Activated CD8-positive, alpha-beta memory T cell treated with anti-CD3 and anti-CD28 coated beads, Interleukin-2, amount 50 U/mL, for 4 hours (primary cell): ENCODE measurements at regions not wholly inside any gene's neighbourhood (a gene's known extent, or its start where the extent isn't known, plus 50 kb on each side); places are given as distances from the start of the nearest gene placed in this dataset.

Experiments used
- DNase-seq: peaks from one replicate; pipeline ENCODE4 v3.0.0-alpha.2; 2020

GRCh38 chr22:48198489-48199459 lies 1436.3 kb downstream of the TBC1D22A start:
- no peak for DNase-seq

GRCh38 chr22:48197189-48197690 lies 1434.8 kb downstream of the TBC1D22A start:
- no peak for DNase-seq

DNA sequence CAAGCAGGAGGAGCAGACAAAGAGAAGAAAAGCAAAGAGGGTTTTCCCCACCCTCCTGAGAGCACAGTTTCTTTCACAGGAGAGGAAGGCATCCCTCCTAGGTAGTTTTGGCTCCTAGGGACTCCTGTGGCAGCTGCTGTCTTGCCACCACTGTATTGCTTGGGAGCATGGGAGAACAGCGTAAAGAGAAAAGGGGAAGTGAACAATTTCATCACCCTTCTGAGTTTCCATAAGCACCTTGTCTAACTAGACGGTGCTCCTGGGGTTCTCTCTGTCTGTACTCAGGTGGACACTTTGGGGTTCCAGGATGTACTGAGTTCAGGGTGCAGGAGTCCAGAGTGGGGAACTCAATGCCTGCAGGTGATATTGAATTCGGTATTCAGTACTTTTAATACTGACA lies 1430.5 kb downstream of the TBC1D22A start:
- no peak for DNase-seq

DNA sequence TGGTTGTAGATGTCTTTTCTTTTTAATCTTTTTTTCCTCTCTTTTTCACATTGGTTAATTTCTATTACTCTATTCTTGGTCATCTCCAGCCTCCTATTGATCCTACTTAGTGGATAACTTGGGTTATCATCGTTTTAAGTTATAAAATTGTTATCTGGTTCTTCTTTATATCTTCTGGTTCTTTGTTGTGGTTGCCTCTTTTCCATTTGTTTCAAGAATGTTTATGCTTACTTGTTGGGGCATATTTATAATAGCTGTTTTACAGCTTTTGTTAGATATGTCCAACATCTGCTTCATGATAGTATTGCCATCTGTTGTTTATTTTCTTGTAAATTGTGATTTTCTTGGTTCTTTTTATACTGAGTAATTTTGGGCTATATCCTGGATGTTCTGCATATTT lies 1429.6 kb downstream of the TBC1D22A start:
- no peak for DNase-seq

DNA sequence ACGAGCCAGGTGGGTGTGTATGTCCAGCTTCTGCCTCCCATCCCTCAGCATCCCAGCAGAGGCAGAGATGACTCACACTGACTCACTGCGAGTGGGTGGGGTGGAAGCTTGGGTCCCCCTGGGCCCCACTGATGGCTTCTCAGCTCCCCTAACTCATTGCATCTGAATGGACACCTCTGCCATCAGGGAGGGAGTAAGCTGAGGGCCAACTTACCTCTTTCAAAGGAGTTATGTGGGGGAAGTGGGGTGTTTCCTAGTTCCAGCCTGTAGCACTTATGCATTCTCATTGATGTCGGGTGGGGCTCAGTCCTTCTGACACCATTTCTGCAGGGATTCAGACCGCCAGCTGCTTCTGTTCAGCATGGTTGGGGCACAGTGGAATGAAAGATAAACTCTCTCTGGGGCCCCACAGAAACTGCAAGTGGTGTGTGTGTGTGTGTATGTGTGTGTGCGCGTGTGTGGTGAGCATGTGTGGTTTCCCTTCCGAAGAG lies 1425.8 kb downstream of the TBC1D22A start:
- DNase-seq: no peak

DNA sequence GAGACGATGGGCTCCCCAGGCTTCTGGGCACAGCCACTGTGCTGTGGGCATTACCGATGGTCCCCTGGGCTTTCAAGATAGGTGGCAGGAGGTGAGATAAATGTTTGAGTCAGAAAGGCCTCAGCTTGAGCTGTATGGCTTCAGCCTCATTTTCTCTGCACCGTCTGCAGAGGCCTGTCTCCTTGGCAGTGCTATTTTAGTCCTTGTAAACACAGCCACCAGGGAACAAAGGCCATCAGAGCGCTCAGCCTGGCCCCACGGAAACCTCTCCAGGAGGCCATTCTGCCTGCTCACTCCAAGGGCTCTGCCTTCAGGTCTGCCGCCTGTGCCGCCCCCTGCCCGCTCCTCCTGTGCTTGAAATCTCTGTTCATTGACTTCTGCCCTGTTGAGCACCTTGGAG lies 1424.9 kb downstream of the TBC1D22A start:
- no peak for DNase-seq

DNA sequence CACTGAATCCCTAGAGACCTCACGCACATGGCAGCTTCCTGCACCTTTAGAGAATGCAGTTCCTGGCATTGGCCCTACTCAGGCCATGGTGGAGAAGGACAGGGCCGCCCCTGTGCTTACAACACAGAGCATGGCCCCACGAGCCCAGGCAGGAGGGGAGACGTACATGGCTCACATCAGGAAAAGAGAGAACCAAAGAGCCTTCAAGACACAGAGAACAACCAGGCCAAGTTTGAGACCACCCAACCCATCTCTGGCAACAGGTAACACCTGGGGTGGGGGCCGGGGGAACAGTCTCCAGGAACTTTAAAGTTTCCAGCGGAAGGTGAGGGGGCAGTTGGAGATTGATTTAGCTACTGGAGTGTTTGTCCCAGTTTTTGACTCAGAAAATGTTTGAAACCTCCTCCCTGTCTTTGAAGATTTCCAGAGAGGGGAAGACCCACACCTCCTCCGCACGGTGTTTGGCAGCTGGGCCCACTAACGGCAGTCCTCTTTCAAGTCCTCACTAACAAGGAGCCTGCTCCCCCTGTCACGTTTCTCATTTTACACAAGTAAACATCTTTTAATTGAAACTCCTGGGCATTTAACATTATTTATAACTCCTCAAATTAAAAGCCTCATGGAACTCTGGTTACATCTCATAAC lies 1423.8 kb downstream of the TBC1D22A start:
- no peak for DNase-seq

DNA sequence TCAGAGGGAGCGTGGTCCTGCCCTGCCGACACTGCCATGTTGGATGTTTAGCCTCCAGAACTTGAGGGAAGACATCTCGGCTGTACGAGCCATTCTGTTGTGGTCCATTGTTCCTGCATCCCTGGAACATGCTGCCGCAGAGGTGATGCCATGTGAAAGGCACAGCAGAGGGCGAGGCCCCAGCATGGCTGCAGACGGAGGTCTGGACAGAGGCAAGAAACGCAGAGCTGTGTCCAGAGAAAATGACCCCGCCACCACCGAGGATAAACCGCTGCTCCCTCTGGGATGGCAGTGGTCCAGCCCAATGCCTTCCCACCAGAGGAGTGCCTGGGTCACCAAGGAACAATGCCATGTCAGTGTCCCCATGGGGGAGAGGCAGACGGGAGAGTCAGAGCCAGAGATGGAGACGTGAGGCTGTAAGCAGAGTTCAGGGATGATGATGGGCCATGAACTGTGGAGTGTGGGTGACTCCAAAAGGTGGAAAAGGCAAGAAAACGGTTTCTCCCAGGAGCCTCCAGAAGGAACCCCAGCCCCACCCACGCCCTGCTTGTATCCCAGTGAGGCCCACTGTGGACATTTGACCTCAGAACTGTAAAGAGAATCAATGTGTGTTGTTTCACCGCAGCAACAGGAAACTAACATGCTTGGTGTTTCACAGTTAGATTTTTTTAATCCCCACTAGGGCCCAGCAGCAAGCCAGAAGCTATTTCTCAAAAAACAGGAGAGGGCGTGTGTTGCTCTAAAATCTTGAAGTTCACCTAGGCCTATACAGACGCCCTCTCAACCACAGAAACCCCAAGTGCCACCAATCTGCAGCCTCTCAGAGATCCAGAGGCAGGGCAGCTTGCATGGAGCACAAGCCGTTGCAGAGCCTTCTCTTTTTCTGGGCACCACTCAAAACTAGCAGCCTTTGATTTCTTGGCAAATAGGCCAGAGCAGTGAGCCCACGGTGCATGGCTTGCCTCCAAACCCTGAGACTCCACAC lies 1422.9 kb downstream of the TBC1D22A start:
- no peak for DNase-seq

- no peak for DNase-seq
These were observed 1420.7 kb downstream of the TBC1D22A start for GRCh38 chr22:48182846-48183805.

DNA sequence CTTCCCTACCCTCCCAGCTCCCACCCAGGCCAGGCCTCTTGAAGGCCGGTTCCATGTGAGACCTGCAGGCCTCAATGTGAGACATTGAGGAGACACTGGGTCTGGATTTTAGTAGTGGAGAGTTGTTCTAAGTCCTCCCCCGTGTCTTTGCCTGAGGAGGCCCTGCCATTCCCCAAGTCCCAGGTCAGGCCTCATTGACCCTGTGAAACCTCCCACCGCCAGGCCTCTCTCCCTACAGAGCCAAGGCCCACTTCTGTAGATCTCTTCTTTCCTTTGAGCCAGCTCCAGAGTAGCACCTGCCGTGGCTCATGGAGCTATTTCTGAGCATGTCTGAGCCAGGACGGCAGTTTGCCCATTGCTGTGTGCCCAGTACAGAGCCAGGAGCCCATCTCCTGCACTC lies 1419.6 kb downstream of the TBC1D22A start:
- DNase-seq: no peak

DNA sequence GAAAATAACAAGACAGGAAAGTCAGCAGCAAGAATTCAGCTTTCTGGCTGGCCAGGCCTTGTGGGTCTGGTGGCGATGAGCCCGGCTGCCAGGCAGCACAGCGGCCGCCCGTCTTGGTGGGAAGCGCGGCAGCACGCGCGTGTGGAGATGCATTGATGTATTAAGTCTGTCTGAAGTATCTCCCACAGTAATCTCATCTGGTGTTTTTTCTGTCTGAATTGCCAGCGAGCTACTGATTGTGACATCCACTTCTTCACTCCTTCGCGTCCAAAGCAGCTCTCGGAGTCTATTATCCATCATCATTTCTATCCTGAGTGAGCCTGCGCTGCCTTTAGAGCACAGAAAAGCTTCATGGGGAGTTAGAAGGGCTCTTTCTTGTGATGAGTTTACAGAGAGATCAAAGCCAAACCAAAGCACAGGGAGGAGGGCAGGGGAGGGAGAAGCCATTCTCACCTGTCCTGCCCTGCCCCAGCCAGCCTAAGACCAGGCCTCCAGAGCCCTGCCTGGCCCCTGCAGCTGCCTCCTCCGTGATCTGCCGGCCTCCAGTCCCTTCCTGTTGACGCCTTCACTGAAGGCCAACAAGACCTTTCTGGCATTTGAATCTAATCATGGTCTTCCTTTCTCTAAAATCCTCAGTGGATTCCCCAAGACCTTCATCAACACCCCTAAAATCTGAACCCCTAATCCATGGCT lies 1419.0 kb downstream of the TBC1D22A start:
- DNase-seq: no peak

DNA sequence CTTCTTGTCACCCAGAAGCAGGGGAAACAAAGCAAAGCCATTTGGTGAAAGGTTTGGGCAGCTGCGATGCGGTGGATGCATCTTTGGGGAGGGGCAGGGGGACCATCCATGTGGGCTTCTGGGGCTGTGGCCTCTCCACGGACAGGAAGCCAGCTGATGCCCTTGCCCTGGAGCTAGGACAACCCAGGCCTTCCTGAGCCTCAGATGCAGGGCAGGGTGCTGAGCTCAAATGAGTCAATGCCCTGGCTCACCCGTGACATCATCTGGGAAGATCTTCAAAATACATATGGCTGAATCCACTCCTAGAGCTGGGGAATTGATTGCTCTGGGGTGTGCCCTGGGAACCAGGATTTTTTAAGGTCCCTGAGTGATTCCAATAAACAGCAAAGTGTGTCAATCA lies 1418.2 kb downstream of the TBC1D22A start:
- DNase-seq: no peak

- DNase-seq: no peak
These were observed 1417.4 kb downstream of the TBC1D22A start for GRCh38 chr22:48179571-48180546.

GRCh38 chr22:48178536-48178935 lies 1416.1 kb downstream of the TBC1D22A start:
- DNase-seq: no peak

DNA sequence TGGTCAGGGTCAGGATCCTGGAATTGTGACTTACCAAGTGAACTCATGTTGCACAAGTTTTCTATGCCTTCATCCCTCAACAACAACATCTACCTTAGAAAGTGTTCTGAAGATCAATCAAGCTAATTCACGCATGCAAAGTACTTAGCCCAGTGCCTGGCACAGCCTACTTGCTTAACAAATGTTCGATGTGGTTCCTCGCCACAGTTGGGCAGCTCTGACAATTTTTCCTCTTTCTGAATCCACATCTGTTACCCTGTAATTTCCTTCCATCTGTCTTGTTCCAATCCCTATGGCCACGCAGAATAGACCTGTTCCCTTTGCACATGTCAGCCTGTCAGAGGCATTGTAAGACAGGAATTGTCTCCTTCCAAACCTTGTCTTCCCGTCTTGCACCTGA lies 1415.2 kb downstream of the TBC1D22A start:
- DNase-seq: no peak

- DNase-seq: no peak
These were observed 1413.3 kb downstream of the TBC1D22A start for GRCh38 chr22:48175721-48176120.

DNA sequence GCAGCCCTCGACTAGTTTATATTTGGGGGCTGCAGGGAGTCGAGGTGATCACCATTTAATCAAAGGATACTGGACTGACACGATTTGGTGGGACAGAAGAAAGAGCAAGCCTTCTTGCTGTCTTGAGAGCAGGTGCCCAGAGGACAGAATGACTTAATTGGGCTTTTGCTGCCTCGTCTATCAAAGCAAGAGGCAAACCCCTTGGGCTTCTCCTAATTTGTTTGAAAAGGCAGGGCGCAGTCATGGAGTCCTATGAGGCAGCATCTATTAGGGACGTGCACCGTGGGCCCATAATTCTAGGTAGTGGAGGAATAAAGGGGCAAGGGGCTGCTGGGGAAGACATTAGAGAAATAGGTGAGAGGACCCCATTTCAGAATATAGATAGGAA lies 1411.3 kb downstream of the TBC1D22A start:
- no peak for DNase-seq

DNA sequence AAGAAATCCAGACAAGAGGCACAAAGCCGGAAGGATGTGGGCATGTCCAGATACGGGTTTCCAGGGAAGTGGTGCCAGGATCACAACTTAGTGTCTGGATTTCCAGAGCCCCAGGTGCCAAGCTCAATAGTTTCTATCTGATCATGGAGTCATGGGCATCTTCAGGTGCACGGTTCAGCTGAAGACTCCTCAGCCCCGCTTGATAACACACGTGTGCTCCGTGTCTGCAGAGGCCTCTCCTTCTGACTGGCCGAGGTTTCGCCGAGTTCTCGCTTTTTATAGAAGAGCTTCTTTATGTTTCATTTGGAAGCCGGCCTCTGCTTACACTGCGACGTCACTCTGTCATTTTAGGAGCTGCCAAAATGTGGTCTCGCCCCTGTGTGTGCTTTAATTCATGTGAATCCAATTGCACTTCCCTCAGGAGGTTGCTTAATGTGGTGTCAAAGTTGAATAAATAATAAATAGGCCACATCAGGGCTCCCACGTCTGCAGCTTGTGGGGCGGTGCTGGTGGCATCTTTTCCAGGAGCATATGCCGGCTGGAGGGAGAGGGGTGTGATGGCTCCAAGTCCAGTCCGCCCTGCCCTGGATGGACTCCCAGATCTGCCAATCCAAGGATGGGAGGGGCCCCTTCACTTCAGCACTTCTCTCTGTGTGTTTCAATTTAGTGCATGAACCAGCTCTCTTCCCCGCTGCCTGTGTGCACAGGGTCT lies 1410.8 kb downstream of the TBC1D22A start:
- no peak for DNase-seq

- no peak for DNase-seq
These were observed 1408.8 kb downstream of the TBC1D22A start for GRCh38 chr22:48171271-48171691.
